ENCODE measurements at regions not wholly inside any gene's neighbourhood (a gene's known extent, or its start where the extent isn't known, plus 50 kb on each side); places are given as distances from the start of the nearest gene placed in this dataset.

DNA sequence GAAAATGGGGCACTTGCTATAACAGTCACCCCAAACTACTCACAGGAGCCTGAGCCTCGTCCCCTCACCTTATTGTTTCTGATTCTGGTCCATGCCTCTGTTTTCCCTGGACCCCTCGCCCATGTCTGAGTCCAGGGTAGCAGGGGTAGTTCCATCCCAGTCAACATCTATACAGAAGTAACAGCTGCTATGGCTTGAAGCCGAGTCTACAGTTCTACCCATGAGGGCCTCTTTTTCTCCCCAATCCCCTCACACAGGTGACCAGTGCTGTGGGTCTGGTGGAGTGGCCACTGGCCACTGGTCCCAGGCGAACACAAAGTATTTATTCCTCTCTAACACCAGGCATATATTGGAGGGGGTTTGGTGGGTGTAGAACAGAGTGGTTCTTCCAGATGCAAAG is 116.4 kb downstream of the ZNF280B start:
- no peak for TF ChIP-seq POLR2A (IDR thresholded peaks at IDR 0.05; ENCODE audit: low read depth, low read length)
- no peak for TF ChIP-seq CTCF (conservative IDR thresholded peaks at IDR 0.05; ENCODE audit: low read depth, low read length)
- TF ChIP-seq CHD1 (IDR thresholded peaks at IDR 0.05; ENCODE audit: low read depth, low read length): no peak
- no peak for TF ChIP-seq RCOR1 (IDR thresholded peaks at IDR 0.05; ENCODE audit: insufficient replicate concordance, low read length)
- TF ChIP-seq MAZ (IDR thresholded peaks at IDR 0.05; ENCODE audit: borderline replicate concordance, low read depth, low read length): no peak
- no peak for TF ChIP-seq RAD21 (IDR thresholded peaks at IDR 0.05; ENCODE audit: low read length)

Data from IMR-90 (cell line).